RKO (cell line): ENCODE measurements at regions not wholly inside any gene's neighbourhood (a gene's known extent, or its start where the extent isn't known, plus 50 kb on each side); places are given as distances from the start of the nearest gene placed in this dataset.
A peak's percentile ranks its signal among the peaks of the same experiment; 100 is the strongest.
"Not testable (repeated sequence)": the region's sequence is repeated elsewhere in the genome, so short reads cannot be mapped to it uniquely, and the experiment has no call there.

Experiments used
- DNase-seq: peaks from one replicate; pipeline ENCODE4 v3.0.0-alpha.2; 2016; ENCODE audit warnings: low spot score

GRCh38 chr2:173468266-173468793, 113.7 kb downstream of the CDCA7 start:
- DNase-seq, result no peak

GRCh38 chr2:173472112-173472511, 117.4 kb downstream of the CDCA7 start:
- no peak for DNase-seq

DNA sequence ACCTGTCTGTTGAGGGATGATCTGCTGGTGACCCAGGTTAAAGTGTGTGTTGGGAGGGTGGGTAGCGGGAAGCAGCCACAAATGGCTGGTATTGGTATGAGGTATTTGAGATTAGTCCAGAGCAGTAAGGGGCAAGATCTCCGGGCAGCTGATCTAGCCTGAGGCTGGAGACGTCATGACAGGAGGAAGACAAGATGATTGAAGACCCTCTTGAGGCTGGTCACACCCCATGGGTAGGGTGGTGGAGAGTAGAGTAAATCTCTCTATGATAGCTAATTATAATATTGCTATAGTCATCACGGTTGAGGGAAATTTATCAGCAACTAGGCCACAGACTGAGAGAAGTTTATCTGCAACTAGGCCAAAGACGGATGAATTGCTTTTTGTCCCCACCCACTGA, 128.5 kb downstream of the CDCA7 start:
- DNase-seq, result no peak

- DNase-seq, result no peak
Measured at GRCh38 chr2:173488861-173489260, 134.2 kb downstream of the CDCA7 start.

- no peak for DNase-seq
Measured at GRCh38 chr2:173491418-173491817, 136.7 kb downstream of the CDCA7 start.

DNA sequence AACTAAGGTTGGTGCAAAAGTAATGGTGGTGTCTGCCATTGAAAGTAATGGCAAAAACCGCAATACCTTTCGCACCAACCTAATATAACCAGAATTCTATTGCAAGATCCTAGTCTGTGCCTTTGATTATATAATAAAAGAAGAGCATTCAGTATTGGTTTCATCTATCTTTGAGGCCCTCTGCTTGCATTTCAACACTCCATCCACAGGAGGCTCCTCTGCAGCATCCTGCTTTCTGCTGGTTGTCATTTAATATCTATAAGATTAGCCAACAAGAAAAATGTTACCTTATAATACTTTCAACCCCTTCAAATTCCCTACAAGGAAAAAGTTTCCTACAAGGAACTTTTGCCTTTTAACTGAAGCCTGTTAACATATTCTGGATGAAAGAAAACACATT, 139.2 kb downstream of the CDCA7 start:
- DNase-seq, result no peak

GRCh38 chr2:173496746-173497145, 142.1 kb downstream of the CDCA7 start:
- peak; percentile 16 for DNase-seq

GRCh38 chr2:173500953-173501352, 146.3 kb downstream of the CDCA7 start:
- no peak for DNase-seq

DNA sequence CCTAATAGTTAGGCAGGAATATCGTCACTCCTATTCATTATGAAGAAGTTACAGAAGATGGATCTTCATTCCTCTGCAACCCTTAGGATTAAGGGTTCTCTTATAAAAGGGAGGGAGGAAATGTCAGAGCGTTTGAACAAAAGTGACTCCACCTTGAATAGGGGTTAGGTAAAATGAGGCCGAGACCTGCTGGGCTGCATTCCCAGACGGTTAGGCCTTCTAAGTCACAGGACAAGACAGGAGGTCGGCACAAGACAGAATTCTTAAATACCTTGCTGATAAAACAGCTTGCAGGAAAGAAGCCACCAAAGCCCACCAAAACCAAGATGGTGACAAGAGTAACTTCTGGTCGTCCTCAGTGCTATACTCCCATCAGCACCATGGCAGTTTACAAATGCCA, 147.6 kb downstream of the CDCA7 start:
- DNase-seq, result no peak

DNA sequence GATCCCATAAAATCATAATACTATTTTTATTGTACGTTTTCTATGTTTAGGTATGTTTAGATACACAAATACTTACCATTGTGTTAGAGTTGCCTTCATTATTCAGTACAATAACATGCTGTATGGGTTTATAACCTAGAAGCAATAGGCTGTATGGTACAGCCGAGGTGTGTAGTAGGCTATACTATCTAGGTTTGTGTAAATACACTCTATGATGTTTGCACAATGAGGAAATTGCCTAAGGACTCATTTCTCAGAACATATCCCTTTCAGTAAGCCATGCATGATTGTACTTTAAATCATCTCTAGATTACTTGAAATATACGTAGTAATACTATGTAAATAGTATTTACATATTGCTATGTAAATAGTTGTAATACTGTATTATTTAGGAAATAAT, 156.7 kb downstream of the CDCA7 start:
- DNase-seq, result no peak

DNA sequence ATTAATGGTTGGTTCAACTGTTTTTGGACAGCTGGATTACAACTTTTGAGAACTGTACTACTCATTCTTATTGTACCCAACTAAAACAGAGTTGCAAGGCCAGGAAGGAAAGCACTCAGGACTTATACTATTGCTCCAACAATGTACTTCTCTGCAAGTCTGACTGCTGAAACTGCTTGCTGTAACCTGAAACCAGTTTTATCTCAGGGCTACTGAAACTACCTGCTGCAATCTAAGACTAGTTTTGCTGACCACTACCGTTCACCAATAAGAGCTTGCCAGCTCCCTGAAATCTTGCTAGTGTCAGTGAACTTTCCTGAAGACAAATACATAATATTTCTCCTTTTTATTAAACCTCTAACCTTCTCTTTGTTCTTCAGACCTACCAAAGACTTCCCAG, 157.3 kb downstream of the CDCA7 start:
- no peak for DNase-seq

DNA sequence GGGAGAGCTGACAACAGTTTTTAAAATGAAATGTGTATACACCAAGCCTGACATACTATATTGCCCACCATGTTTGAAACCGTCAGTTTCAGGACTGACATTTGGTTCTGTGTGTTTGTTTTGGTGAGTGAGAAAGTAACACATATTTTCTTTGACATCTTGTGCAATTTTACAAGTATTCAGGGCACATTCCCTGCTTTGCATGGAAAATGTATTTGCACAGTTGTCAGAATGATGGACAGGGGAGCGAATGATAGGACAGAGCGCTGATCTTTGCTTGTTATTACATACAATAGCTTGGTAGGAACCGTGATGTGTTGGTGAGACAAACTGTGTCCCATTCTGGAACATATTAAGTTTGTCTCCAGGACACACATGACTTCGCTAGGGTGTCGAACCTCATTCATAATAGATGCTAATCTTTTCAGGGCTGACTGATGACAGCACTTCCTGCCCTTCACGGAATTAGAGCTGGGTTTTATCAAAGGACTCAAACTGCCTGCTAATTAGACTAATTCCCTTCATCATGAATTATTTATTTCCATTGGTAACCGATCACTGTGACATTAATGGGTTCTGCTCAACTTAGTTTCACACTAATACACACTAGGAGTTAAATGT, 158.5 kb downstream of the CDCA7 start:
- DNase-seq, result no peak

- no peak for DNase-seq
Measured at GRCh38 chr2:173520918-173521317, 166.2 kb downstream of the CDCA7 start.

DNA sequence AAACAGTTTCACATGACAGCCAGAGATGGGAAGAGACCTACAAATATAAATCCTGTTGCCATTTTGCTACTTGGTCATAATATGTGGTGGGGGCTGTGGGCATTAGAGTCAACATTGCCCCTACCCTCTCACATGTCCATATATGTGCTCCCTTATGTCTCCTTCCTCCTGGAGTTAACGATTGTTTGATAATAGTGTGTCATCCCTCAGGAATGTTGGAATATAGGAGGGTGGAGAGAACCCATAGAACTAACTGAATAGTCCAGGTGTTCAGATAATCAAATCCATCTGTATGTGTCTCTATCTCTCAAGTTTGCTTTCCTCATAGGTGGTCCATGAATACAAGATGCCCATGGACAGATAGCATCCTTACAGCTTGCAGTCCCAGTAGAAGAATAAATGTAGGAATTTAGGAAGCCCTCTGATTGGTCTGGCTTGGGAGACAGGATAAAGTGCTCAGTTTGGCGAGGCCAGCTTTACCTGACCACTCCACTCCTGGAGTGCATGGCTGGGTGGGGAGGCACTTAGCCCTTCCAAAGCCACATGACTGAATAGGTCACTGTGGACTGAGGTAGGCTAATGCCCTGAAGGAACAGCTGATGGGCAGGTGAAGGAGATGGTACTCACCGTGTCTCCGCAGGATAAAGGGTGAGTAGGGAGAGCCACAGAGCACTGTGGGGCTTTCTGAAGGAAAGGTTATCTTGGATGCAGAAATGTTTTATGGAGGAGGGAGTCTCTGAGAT, 166.9 kb downstream of the CDCA7 start:
- no peak for DNase-seq

DNA sequence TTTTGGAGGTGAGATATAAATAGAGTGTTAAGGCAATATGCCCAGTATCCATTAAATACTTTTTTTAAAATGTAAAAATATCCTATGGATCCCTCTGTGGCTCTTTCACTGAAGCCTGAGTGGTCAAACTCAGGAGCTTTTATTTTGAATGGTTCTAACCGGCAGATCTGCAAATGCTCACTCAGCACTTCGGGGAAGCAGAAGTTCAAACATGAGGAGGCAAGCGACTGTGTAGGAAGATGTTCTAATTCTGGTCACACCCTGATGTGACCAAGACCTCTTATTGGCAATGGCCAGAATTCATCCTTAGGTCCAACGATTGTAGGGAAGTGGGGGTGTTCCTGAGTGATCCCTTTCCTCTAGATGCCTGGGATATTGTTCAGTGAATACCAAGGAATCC, 168.8 kb downstream of the CDCA7 start:
- no peak for DNase-seq

DNA sequence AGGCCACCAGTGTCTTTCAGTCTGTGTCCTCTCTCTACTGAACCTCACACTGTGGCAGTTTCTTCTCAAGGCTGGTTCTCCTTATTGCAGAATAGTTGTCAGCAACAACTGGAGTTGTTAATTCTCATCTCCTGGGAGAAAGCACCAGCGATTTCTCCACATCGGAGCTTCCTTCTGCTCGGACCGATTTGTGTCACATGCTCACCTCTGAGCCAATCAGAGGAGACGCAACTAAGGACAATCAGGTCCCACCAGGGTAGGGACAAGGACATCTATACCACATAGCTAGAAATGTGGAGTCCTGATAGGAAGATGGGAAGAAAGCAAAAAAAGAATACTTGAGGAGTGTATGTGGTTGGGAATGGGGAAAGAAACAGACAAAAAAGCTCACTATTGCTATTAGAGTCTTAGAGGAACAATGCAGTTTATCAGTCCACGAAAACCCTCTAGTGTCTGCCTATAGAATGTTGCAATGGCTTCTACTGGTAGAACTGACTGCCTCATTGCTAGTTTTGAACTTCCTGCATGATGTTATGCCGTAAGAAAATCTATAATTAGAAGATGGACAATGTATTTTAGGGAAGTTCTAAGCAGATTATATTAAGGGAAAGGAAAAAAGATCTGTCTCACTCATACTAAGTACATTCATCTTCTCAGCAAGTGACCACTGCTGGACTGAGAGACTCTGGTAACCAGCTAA, 169.7 kb downstream of the CDCA7 start:
- DNase-seq, result no peak

DNA sequence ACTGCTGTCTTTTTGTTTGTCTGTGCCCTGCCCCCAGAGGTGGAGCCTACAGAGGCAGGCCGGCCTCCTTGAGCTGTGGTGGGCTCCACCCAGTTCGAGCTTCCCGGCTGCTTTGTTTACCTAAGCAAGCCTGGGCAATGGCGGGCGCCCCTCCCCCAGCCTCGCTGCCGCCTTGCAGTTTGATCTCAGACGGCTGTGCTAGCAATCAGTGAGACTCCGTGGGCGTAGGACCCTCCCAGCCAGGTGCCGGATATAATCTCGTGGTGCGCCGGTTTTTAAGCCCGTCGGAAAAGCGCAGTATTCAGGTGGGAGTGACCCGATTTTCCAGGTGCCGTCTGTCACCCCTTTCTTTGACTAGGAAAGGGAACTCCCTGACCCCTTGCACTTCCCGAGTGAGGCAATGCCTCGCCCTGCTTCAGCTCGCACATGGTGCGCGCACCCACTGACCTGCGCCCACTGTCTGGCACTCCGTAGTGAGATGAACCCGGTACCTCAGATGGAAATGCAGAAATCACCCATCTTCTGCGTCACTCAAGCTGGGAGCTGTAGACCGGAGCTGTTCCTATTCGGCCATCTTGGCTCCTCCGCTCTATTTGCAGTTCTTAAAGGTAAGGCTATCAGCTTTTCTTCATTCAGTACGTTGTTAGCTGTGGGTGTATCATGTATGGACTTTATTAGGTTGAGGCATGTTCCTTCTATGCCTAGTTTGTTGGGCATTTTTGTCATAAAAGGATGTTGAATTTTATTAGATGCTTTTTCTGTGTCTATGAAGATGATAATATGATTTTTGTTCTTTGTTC, 178.3 kb downstream of the CDCA7 start:
- not testable (repeated sequence) for DNase-seq

- DNase-seq, result no peak
Measured at GRCh38 chr2:173537694-173538093, 183.0 kb downstream of the CDCA7 start.

DNA sequence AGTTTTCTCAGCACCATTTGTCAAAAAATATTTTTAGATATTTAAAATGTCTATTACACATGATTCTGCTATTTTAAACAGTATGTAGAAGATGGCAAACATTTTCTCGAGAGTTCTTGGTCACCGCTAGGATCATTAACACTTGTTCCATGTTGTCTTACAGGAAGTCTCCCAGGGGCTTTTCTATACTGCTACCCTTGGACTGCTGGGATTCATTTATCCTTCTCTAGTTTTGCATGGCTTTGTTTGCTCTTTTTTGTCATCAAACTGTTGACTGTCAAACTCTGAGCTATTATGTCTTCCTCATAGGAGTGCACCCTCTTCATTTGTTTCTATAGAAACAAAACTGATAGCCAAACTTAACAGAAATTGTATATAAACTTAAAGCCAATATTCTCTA, 184.9 kb downstream of the CDCA7 start:
- no peak for DNase-seq

DNA sequence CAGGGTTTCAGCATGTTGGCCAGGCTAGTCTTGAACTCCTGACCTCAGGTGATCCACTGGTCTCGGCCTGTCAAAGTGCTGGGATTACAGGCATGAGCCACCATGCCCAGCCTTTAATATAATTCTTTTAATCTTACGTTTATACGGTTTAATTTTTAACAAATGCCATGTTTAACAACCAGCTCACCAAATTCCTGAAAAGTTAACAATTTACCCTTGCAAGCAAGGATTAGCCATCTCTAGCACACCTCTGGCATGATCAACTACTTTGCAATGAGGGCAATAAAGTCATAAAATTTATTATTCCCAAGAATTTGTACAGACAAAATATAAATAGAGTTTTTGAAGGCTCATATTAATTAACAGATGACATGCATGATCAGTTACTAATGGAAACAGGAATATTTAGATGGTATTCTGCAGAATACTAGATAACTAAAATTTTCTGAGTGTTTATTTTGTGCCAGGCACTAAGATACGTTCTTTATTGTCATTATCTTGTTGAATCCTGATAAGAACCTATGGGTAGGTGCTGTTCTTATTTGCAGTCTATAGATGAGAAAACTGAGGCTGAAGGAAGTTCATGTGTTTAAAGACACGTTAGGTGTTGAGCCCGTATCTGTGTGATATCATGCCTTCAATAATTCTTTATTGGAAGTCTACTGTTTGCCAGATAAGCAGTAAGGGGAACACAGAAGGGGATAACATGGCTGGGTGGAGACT, 190.1 kb downstream of the CDCA7 start:
- DNase-seq, result no peak

- DNase-seq, result no peak
Measured at GRCh38 chr2:173545364-173545763, 190.7 kb downstream of the CDCA7 start.

- no peak for DNase-seq
Measured at GRCh38 chr2:173547499-173547898, 192.8 kb downstream of the CDCA7 start.
